Kidney (tissue), 13 donors: ENCODE measurements at regions not wholly inside any gene's neighbourhood (a gene's known extent, or its start where the extent isn't known, plus 50 kb on each side); places are given as distances from the start of the nearest gene placed in this dataset.

Experiments
- DNase-seq, 5 donors: peaks; one replicate each; pipeline ENCODE4 v3.0.0-alpha.2; 2013 to 2020
- FAIRE-seq: peaks from 2 replicates; lab custom pipeline; 2012; peaks lifted over from hg19 to GRCh38; lab: Jason Lieb, UNC
- H3K27ac ChIP-seq, 2 donors: one replicate each; pipeline ENCODE4 v1.7.0; 2013; ENCODE audit warnings: low read depth in 2 of 2, low read length in 2 of 2, inconsistent platforms in 1 of 2
- H3K27me3 ChIP-seq: one replicate; pipeline ENCODE4 v1.7.1; 2013; ENCODE audit warnings: low read length, inconsistent platforms; ENCODE audit not compliant: control insufficient read depth, insufficient read depth
- H3K36me3 ChIP-seq, 3 donors: one replicate each; pipeline versions ENCODE4 v1.7.0 to v1.7.1; 2013; ENCODE audit warnings: low read length in 3 of 3, control low read depth in 1 of 3, inconsistent platforms in 1 of 3; ENCODE audit not compliant: insufficient read depth in 3 of 3, control insufficient read depth in 2 of 3
- H3K4me1 ChIP-seq, 3 donors: one replicate each; pipeline versions ENCODE4 v1.7.0 to v1.7.1; 2013; ENCODE audit warnings: low read length in 3 of 3, inconsistent platforms in 1 of 3, low read depth in 1 of 3; ENCODE audit not compliant: control insufficient read depth in 2 of 3, insufficient read depth in 2 of 3
- H3K4me3 ChIP-seq, 3 donors: one replicate each; pipeline versions ENCODE4 v1.7.0 to v1.8.1; 2013; ENCODE audit warnings: low read length in 3 of 3, control low read depth in 1 of 3, inconsistent platforms in 1 of 3
- H3K9ac ChIP-seq, 3 donors: one replicate each; pipeline versions ENCODE4 v1.7.0 to v1.7.1; 2013; ENCODE audit warnings: low read length in 3 of 3, control low read depth in 1 of 3, inconsistent platforms in 1 of 3
- H3K9me3 ChIP-seq, 3 donors: one replicate each; pipeline versions ENCODE4 v1.7.0 to v1.7.1; 2013; ENCODE audit warnings: low read length in 3 of 3, control low read depth in 1 of 3, inconsistent platforms in 1 of 3; ENCODE audit not compliant: control insufficient read depth in 2 of 3, insufficient read depth in 1 of 3
- CTCF ChIP-seq: IDR thresholded peaks from 3 replicates; pipeline ENCODE4 v1.5.1; 2012; ENCODE audit warnings: mild to moderate bottlenecking, moderate library complexity, borderline replicate concordance; ENCODE audit not compliant: insufficient read depth; ENCODE audit errors: extremely low read depth
- intact Hi-C: fragments of 100-400 bp; cut with DNase I; formaldehyde crosslinking; loops from one replicate; pipeline ENCODE4 v1.11.1; 2022
- donor health status: control.
- donor health status: control.
- donor health status: control.
- donor health status: control.
- donor health status: control.
- donor health status: DM: yes; HTN: yes; CAD: no.
- donor health status: Normal renal cell carcinoma (clear cell type).

GRCh38 chr6:141321493-141322347, 811.0 kb upstream of the GJE1 start:
- Histone ChIP-seq H3K9me3 (no peaks in the 10 kb centered on the region), H3K4me1 (no peaks in the 10 kb centered on the region), H3K9ac (no peak overlapping the region), H3K4me3 (no peak overlapping the region), H3K27me3 (no peaks in the 10 kb centered on the region), H3K27ac (no peak overlapping the region), H3K36me3 (no peaks in the 10 kb centered on the region)
- TF ChIP-seq CTCF: no peak
- DNase-seq (no peak), FAIRE-seq (no peak)
- intact Hi-C loops: no loop called here

GRCh38 chr6:141316236-141316635, 816.5 kb upstream of the GJE1 start:
- intact Hi-C loops: no loop called here
- Histone ChIP-seq H3K27ac (no peak overlapping the region), H3K4me3 (no peak overlapping the region), H3K9ac (no peak overlapping the region), H3K36me3 (no peaks in the 10 kb centered on the region), H3K27me3 (no peaks in the 10 kb centered on the region), H3K9me3 (no peaks in the 10 kb centered on the region), H3K4me1 (no peaks in the 10 kb centered on the region)
- no peak for FAIRE-seq
- DNase-seq: no peak
- TF ChIP-seq CTCF: no peak

- no peak for TF ChIP-seq CTCF
- H3K36me3 ChIP-seq: no peaks in the 10 kb centered on the region
- FAIRE-seq: no peak
- intact Hi-C loops: no loop called here
- H3K27ac ChIP-seq: no peak overlapping the region
- H3K27me3 ChIP-seq: no peaks in the 10 kb centered on the region
- H3K4me3 ChIP-seq: no peak overlapping the region
- DNase-seq: no peak
- H3K4me1 ChIP-seq: no peaks in the 10 kb centered on the region
- no peak overlapping the region for H3K9ac ChIP-seq
- H3K9me3 ChIP-seq: no peaks in the 10 kb centered on the region
These were observed 818.7 kb upstream of the GJE1 start for GRCh38 chr6:141313986-141314385.

GRCh38 chr6:141309295-141309694, 823.4 kb upstream of the GJE1 start:
- Histone ChIP-seq H3K4me1 (no peaks in the 10 kb centered on the region), H3K9ac (no peak overlapping the region), H3K9me3 (no peaks in the 10 kb centered on the region), H3K4me3 (no peak overlapping the region), H3K27me3 (no peaks in the 10 kb centered on the region), H3K27ac (no peak overlapping the region), H3K36me3 (no peaks in the 10 kb centered on the region)
- intact Hi-C loops: no loop called here
- no peak for DNase-seq
- no peak for TF ChIP-seq CTCF
- no peak for FAIRE-seq
